ENCODE measurements at regions not wholly inside any gene's neighbourhood (a gene's known extent, or its start where the extent isn't known, plus 50 kb on each side); places are given as distances from the start of the nearest gene placed in this dataset.
"Not testable (repeated sequence)": the region's sequence is repeated elsewhere in the genome, so short reads cannot be mapped to it uniquely, and the experiment has no call there.

DNA sequence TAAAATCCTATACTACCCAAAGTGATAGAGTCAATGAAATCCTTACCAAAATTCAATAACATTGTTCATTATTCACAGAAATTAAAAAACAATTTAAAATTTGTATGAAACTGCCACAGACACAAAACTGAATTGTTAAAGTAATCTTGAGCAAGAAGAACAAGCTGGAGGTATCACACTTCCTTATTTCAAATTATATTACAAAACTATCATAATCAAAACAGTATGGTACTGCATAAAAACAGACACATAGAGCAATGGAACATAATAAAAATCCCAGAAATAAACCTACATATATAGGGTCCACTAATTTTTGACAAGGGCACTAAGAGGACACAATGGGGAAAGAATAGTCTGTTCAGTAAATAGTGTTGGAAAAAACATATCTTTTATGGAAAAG, 316.2 kb downstream of the PTPRC start:
- no peak overlapping the region for H3K4me3 ChIP-seq (ENCODE audit: low read depth, low read length)
- TF ChIP-seq CTCF (conservative IDR thresholded peaks at IDR 0.05; ENCODE audit: low read depth, low read length) = no peak
- DNase-seq (ENCODE audit: low read depth) = no peak

GRCh38 chr1:198957044-198957443, 318.2 kb downstream of the PTPRC start:
- H3K4me3 ChIP-seq (ENCODE audit: low read depth, low read length) = no peak overlapping the region
- no peak for TF ChIP-seq CTCF (conservative IDR thresholded peaks at IDR 0.05; ENCODE audit: low read depth, low read length)
- DNase-seq (ENCODE audit: low read depth) = no peak

DNA sequence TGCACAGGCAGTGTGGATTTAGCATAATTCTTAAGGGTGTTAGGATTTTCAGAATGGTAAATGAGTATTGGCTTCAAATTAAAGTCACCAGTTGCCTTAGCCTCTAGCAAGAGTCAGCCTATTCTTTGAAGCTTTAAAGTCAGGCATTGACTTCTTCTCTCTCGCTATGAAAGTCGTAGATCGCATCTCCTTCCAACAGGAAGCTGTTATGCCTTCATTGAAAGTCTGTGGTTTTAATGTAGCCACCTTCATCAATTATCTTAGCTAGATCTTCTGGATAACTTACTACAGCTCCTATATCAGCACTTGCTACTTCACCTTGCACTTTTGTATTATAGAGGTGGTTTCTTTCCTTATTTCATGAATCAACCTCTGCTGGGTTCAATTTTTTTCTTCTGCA, 320.2 kb downstream of the PTPRC start:
- TF ChIP-seq CTCF (conservative IDR thresholded peaks at IDR 0.05; ENCODE audit: low read depth, low read length) = no peak
- DNase-seq (ENCODE audit: low read depth) = no peak
- H3K4me3 ChIP-seq (ENCODE audit: low read depth, low read length) = no peak overlapping the region

DNA sequence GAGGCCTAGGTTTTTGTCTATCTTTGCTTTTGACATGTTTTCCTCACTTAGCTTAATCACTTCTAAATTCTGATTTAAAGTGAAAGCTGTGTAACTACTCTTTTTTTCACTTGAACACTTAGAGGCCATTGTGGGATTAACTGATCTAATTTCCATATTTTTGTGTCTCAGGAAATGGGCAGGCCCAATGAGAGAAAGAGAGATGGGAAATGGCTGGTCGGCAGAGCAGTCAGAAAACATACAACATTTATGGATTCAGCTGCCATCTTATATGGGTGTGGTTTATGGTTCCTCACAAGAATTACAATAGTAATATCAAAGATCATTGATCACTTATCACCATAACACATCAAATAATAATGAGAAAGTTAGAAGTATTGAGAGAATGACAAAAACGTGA, 320.8 kb downstream of the PTPRC start:
- no peak for TF ChIP-seq CTCF (conservative IDR thresholded peaks at IDR 0.05; ENCODE audit: low read depth, low read length)
- no peak overlapping the region for H3K4me3 ChIP-seq (ENCODE audit: low read depth, low read length)
- DNase-seq (ENCODE audit: low read depth) = no peak

- DNase-seq (ENCODE audit: low read depth); H3K4me3 ChIP-seq (ENCODE audit: low read depth, low read length): not testable (repeated sequence)
These were observed 325.0 kb downstream of the PTPRC start for GRCh38 chr1:198963796-198964195.

DNA sequence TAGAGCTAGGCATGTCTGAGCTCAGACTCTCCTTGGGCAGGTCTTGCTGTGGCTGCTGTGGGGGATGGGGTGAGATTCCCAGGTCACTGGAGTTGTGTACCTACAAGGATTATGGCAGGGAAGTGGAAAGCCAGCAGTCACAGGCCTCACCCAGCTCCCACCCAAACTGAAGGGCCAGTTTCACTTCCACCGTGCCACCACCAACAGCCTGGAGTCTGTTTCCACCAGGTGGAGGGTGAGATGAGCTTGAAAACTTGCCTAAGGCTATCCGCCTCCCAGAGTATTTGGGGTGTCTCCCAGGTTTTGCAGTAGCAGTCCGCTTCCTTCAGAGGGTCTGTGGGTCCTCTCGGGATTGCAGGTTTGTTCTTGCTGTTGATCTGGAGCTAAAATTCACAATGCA, 327.7 kb downstream of the PTPRC start:
- no peak for DNase-seq (ENCODE audit: low read depth)
- TF ChIP-seq CTCF (conservative IDR thresholded peaks at IDR 0.05; ENCODE audit: low read depth, low read length) = no peak
- no peak overlapping the region for H3K4me3 ChIP-seq (ENCODE audit: low read depth, low read length)

GRCh38 chr1:198967566-198967965, 328.7 kb downstream of the PTPRC start:
- no peak for DNase-seq (ENCODE audit: low read depth)
- no peak overlapping the region for H3K4me3 ChIP-seq (ENCODE audit: low read depth, low read length)
- TF ChIP-seq CTCF (conservative IDR thresholded peaks at IDR 0.05; ENCODE audit: low read depth, low read length) = no peak

DNA sequence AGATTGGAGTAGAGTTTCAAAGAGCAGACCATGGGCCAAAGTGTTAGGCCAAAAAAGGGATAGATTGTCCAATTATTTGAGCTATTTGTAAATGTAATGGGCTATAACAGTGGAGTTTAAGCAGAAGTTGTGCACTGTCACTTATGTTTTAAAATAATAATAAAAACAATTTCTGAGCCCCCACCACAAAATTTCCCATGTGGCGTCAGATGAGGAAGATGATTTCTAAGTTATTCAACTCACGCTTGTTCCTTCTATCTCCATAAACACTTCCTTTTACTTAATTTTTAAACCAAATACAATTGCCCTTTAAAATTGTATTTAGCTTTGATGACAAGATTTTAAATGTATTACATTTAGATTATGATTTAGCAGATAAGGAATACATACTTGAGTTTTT, 330.0 kb downstream of the PTPRC start:
- TF ChIP-seq CTCF (conservative IDR thresholded peaks at IDR 0.05; ENCODE audit: low read depth, low read length) = no peak
- H3K4me3 ChIP-seq (ENCODE audit: low read depth, low read length) = no peak overlapping the region
- no peak for DNase-seq (ENCODE audit: low read depth)

Measured in epithelial cell of proximal tubule (primary cell).